H1 (cell line): ENCODE measurements at regions not wholly inside any gene's neighbourhood (a gene's known extent, or its start where the extent isn't known, plus 50 kb on each side); places are given as distances from the start of the nearest gene placed in this dataset.

Source experiments
- CTCF ChIA-PET: fragments of 300-600 bp; sonication (Branson Sonifier 250); formaldehyde crosslinking; loops from one replicate; lab custom pipeline; 2021; ENCODE audit not compliant: partially characterized antibody; lab: Charles Lee
- POLR2A ChIA-PET: fragments of 300-600 bp; sonication (Branson Sonifier 250); formaldehyde crosslinking; loops from one replicate; lab custom pipeline; 2021; ENCODE audit warnings: inconsistent platforms; ENCODE audit not compliant: partially characterized antibody; lab: Charles Lee
- DNase-seq, 2 experiments: peaks; one replicate each; pipeline versions ENCODE4 v3.0.0 to v3.0.0-alpha.2; 2010 to 2022; ENCODE audit warnings: low spot score in 2 of 2, low read depth in 1 of 2, mixed read lengths in 1 of 2
- FAIRE-seq: peaks from 2 replicates; lab custom pipeline; 2011; peaks lifted over from hg19 to GRCh38; lab: Jason Lieb, UNC
- H2AFZ ChIP-seq: 2 replicates; pipeline ENCODE4 v1.8.1; 2012; ENCODE audit warnings: low read length, inconsistent platforms
- H2AK5ac ChIP-seq: 2 replicates; pipeline ENCODE4 v1.6.1; 2013; ENCODE audit warnings: low read depth, low read length
- H2BK120ac ChIP-seq: replicated peaks from 2 replicates; pipeline ENCODE3; 2013; ENCODE audit warnings: low read depth, low read length, inconsistent platforms
- H2BK12ac ChIP-seq: 2 replicates; pipeline ENCODE4 v1.6.1; 2013; ENCODE audit warnings: low read depth, low read length
- H2BK15ac ChIP-seq: 2 replicates; pipeline ENCODE4 v1.6.1; 2013; ENCODE audit warnings: low read length
- H2BK20ac ChIP-seq: 2 replicates; pipeline ENCODE4 v1.6.1; 2013; ENCODE audit warnings: low read length
- H2BK5ac ChIP-seq: 2 replicates; pipeline ENCODE4 v1.6.1; 2013; ENCODE audit warnings: low read depth, low read length
- H3K14ac ChIP-seq: 2 replicates; pipeline ENCODE4 v1.6.1; 2013; ENCODE audit warnings: inconsistent platforms; ENCODE audit not compliant: insufficient read length
- H3K18ac ChIP-seq: 2 replicates; pipeline ENCODE4 v1.6.1; 2013; ENCODE audit warnings: low read length; ENCODE audit errors: extremely low read depth
- H3K23ac ChIP-seq: 2 replicates; pipeline ENCODE4 v1.6.1; 2013; ENCODE audit warnings: inconsistent platforms; ENCODE audit not compliant: insufficient read length
- H3K23me2 ChIP-seq: 2 replicates; pipeline ENCODE4 v1.6.1; 2013; ENCODE audit warnings: low read depth, low read length
- H3K27ac ChIP-seq: 2 replicates; pipeline ENCODE4 v1.6.1; 2011; ENCODE audit warnings: low read depth, low read length, inconsistent platforms
- H3K27me3 ChIP-seq, 4 experiments: replicated peaks in 1 of 4; 1 replicate in 1 of 4; 2 replicates in 3 of 4; pipeline versions ENCODE4 v1.6.1 to v1.8.1; 2011 to 2013; ENCODE audit warnings: low read length in 3 of 4, mild to moderate bottlenecking in 3 of 4, inconsistent platforms in 2 of 4, mixed read lengths in 2 of 4, moderate library complexity in 1 of 4; ENCODE audit not compliant: control insufficient read depth in 3 of 4, insufficient read depth in 3 of 4; ENCODE audit errors: extremely low read depth in 1 of 4
- H3K36me3 ChIP-seq, 4 experiments: 2 replicates each; pipeline versions ENCODE4 v1.6.1 to v1.8.1; 2011 to 2013; ENCODE audit warnings: mild to moderate bottlenecking in 4 of 4, low read length in 3 of 4, moderate library complexity in 2 of 4, control low read depth in 1 of 4, inconsistent platforms in 1 of 4; ENCODE audit not compliant: insufficient read depth in 4 of 4, control insufficient read depth in 2 of 4
- H3K4ac ChIP-seq: replicated peaks from 2 replicates; pipeline ENCODE3; 2013; ENCODE audit warnings: low read length, low read depth, mixed read lengths, inconsistent platforms; ENCODE audit not compliant: insufficient read length
- H3K4me1 ChIP-seq, 4 experiments: replicated peaks in 1 of 4; 1 replicate in 1 of 4; 2 replicates in 3 of 4; pipeline versions ENCODE4 v1.6.1 to v1.8.1; 2011 to 2013; ENCODE audit warnings: low read length in 3 of 4, inconsistent platforms in 2 of 4, mixed read lengths in 1 of 4; ENCODE audit not compliant: insufficient read depth in 4 of 4, control insufficient read depth in 3 of 4
- H3K4me2 ChIP-seq, 2 experiments: 2 replicates each; pipeline versions ENCODE4 v1.6.1 to v1.8.1; 2011 to 2013; ENCODE audit warnings: low read depth in 2 of 2, low read length in 2 of 2, control low read depth in 1 of 2, inconsistent platforms in 1 of 2, mild to moderate bottlenecking in 1 of 2; ENCODE audit not compliant: insufficient read depth in 1 of 2
- H3K4me3 ChIP-seq, 4 experiments: fragments of 200-600, 300-600 bp in 1 of 4; sonication (generic), shearing (Covaris generic), sonication (Bioruptor Twin) in 1 of 4; 2 replicates each; pipeline versions ENCODE4 v1.5.1 to v1.8.1; 2011 to 2016; ENCODE audit warnings: low read length in 4 of 4, low read depth in 3 of 4, control low read depth in 2 of 4, inconsistent platforms in 2 of 4, mild to moderate bottlenecking in 2 of 4, mixed read lengths in 1 of 4, moderate library complexity in 1 of 4; ENCODE audit not compliant: insufficient read depth in 2 of 4; ENCODE audit errors: extremely low read depth in 1 of 4
- H3K56ac ChIP-seq: replicated peaks from 2 replicates; pipeline ENCODE3; 2013; ENCODE audit warnings: low read depth, mild to moderate bottlenecking, mixed read lengths, low read length, inconsistent platforms; ENCODE audit not compliant: insufficient read length
- H3K79me1 ChIP-seq: 2 replicates; pipeline ENCODE4 v1.6.1; 2013; ENCODE audit warnings: low read depth, low read length, control low read depth
- H3K79me2 ChIP-seq, 2 experiments: 2 replicates each; pipeline versions ENCODE4 v1.6.1 to v1.8.1; 2012 to 2013; ENCODE audit warnings: low read length in 2 of 2, mild to moderate bottlenecking in 2 of 2, inconsistent platforms in 1 of 2; ENCODE audit not compliant: insufficient read depth in 2 of 2, control insufficient read depth in 1 of 2
- H3K9ac ChIP-seq, 4 experiments: replicated peaks in 1 of 4; 1 replicate in 1 of 4; 2 replicates in 3 of 4; pipeline versions ENCODE4 v1.6.1 to v1.8.1; 2011 to 2013; ENCODE audit warnings: low read depth in 3 of 4, low read length in 3 of 4, control low read depth in 2 of 4, mild to moderate bottlenecking in 2 of 4, moderate library complexity in 2 of 4, inconsistent platforms in 1 of 4; ENCODE audit errors: extremely low read depth in 1 of 4
- H3K9me3 ChIP-seq, 2 experiments: 2 replicates each; pipeline versions ENCODE4 v1.6.1 to v1.8.1; 2012 to 2013; ENCODE audit warnings: mild to moderate bottlenecking in 2 of 2, moderate library complexity in 2 of 2, control low read depth in 1 of 2, inconsistent platforms in 1 of 2, low read depth in 1 of 2, low read length in 1 of 2, mixed read lengths in 1 of 2; ENCODE audit not compliant: insufficient read depth in 2 of 2
- H4K20me1 ChIP-seq, 2 experiments: replicated peaks in 1 of 2; 2 replicates each; pipeline versions ENCODE3 to v1.8.1; 2011 to 2013; ENCODE audit warnings: inconsistent platforms in 2 of 2, low read length in 2 of 2, mild to moderate bottlenecking in 1 of 2; ENCODE audit not compliant: insufficient read depth in 2 of 2, control insufficient read depth in 1 of 2
- H4K5ac ChIP-seq: 2 replicates; pipeline ENCODE4 v1.6.1; 2013; ENCODE audit warnings: low read length, low read depth, mixed read lengths, inconsistent platforms; ENCODE audit not compliant: insufficient read length
- H4K8ac ChIP-seq: 2 replicates; pipeline ENCODE4 v1.8.0; 2013; ENCODE audit warnings: mild to moderate bottlenecking, moderate library complexity, low read length, inconsistent platforms; ENCODE audit not compliant: insufficient read depth; ENCODE audit errors: extremely low read depth
- H4K91ac ChIP-seq: replicated peaks from 2 replicates; pipeline ENCODE3; 2013; ENCODE audit warnings: low read length, mixed read lengths, inconsistent platforms; ENCODE audit not compliant: insufficient read length
- CREB1 ChIP-seq: IDR thresholded peaks from 2 replicates; pipeline ENCODE4 v1.6.1; 2012; ENCODE audit warnings: inconsistent platforms
- CTBP2 ChIP-seq: IDR thresholded peaks from 2 replicates; pipeline ENCODE4 v1.7.0; 2011; ENCODE audit warnings: borderline replicate concordance, mild to moderate bottlenecking, moderate library complexity, mixed read lengths, low read length; ENCODE audit not compliant: insufficient read depth, insufficient read length
- GABPA ChIP-seq: IDR thresholded peaks from 2 replicates; pipeline ENCODE4 v1.6.1; 2011; ENCODE audit warnings: mild to moderate bottlenecking, low read length, moderate library complexity, borderline replicate concordance; ENCODE audit not compliant: insufficient read depth
- KDM4A ChIP-seq: IDR thresholded peaks from one replicate; pipeline ENCODE4 v1.7.1; 2012; ENCODE audit warnings: low read depth, mild to moderate bottlenecking, moderate library complexity, low read length, inconsistent platforms; ENCODE audit not compliant: severe bottlenecking
- MAFK ChIP-seq: IDR thresholded peaks from 2 replicates; pipeline ENCODE4 v1.6.1; 2012; ENCODE audit warnings: low read depth, mild to moderate bottlenecking, improper control_type of control experiment, low read length
- NANOG ChIP-seq: IDR thresholded peaks from 2 replicates; pipeline ENCODE4 v1.6.1; 2011; ENCODE audit warnings: low read length, low read depth, mild to moderate bottlenecking, inconsistent platforms; ENCODE audit not compliant: insufficient read depth, poor library complexity, severe bottlenecking
- RFX5 ChIP-seq: IDR thresholded peaks from 2 replicates; pipeline ENCODE4 v1.6.1; 2011; ENCODE audit warnings: low read depth, low read length, improper control_type of control experiment, borderline replicate concordance
- RNF2 ChIP-seq: fragments of 200-900, 300-1000 bp; sonication (generic); IDR thresholded peaks from 2 replicates; pipeline ENCODE4 v1.7.1; 2016; ENCODE audit warnings: borderline replicate concordance, low read depth, mild to moderate bottlenecking, antibody characterized with exemption, low read length; ENCODE audit not compliant: poor library complexity, severe bottlenecking; ENCODE audit errors: missing control alignments
- SUZ12 ChIP-seq: fragments of 200-600 bp; sonication (generic); IDR thresholded peaks from 2 replicates; pipeline ENCODE4 v1.6.1; 2012; ENCODE audit warnings: mild to moderate bottlenecking, inconsistent platforms, low read length, moderate library complexity, mixed read lengths
- TAF7 ChIP-seq: optimal IDR thresholded peaks from 2 replicates; pipeline ENCODE3; 2011; ENCODE audit warnings: low read depth, mild to moderate bottlenecking, inconsistent platforms, low read length, moderate library complexity, borderline replicate concordance
- WGBS, 2 experiments: shearing (Covaris generic) in 1 of 2; methylation state at CpG; one replicate each; pipeline versions ENCODE4 v1.1.6 to v1.1.7; 2013 to 2015; ENCODE audit warnings: low lambda C conversion rate in 2 of 2, mixed read lengths in 2 of 2, inconsistent platforms in 1 of 2, low coverage in 1 of 2, missing lambda C conversion rate in 1 of 2; ENCODE audit not compliant: insufficient replicate concordance in 2 of 2, insufficient coverage in 1 of 2, insufficient read length in 1 of 2; ENCODE audit errors: extremely low coverage in 1 of 2, missing lambda C conversion rate in 1 of 2; 5-methylcytosine and 5-hydroxymethylcytosine counted together

DNA sequence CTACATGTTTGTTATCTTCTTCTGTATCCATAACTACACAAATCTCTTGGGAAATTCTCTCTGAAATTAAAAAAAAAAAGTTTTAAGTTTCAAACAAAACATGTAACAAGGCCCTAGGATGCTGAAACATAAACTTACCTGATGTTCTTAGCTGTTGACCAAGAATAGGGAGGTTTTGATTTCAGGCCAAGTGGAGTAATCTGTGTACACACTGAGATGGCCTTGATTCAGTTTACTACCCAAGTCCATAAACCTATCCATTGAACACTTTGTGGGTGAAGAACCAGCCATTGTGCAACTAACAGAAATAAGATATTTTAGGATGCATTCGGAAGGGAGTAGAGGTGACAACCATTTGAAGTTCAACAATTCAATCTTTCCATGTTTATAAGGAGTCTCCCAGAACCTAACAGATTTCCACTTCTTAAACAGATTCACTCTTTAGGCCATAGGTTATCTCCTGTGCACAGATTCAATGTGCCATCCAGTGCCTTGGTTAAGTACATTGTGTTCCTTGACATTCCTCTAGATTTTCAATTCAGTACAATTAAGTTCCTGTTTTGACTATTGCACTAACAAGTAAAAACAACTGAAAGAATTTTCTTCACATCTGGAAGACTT, 143.1 kb downstream of the CRPPA start:
- H4K5ac ChIP-seq: no peak overlapping the region
- no peak overlapping the region for H3K14ac ChIP-seq
- H2AK5ac ChIP-seq: no peak overlapping the region
- H2AFZ ChIP-seq: no peak overlapping the region
- no peak overlapping the region for H3K9ac ChIP-seq
- H3K23me2 ChIP-seq: no peaks in the 10 kb centered on the region
- no peaks in the 10 kb centered on the region for H3K36me3 ChIP-seq
- no peak for DNase-seq
- H4K91ac ChIP-seq: no peak overlapping the region
- no peaks in the 10 kb centered on the region for H3K27me3 ChIP-seq
- no peak overlapping the region for H3K27ac ChIP-seq
- no peak overlapping the region for H3K4ac ChIP-seq
- 96% methylated on average over 1 of the region's 1 CpG; no CpG with 5 or more reads in 1 of the 2 experiments for WGBS, 2 experiments
- no peak overlapping the region for H4K8ac ChIP-seq
- no peak overlapping the region for H3K56ac ChIP-seq
- no peaks in the 10 kb centered on the region for H3K79me1 ChIP-seq
- H3K9me3 ChIP-seq: no peaks in the 10 kb centered on the region
- 0 out of 7 replicates have a peak, but pooled peaks cover 0 to under 1% (median 0%) of the 10 kb centered on the region in 4 experiments for H3K4me1 ChIP-seq
- no peaks in the 10 kb centered on the region for H4K20me1 ChIP-seq
- no peak overlapping the region for H3K4me3 ChIP-seq
- H2BK12ac ChIP-seq: no peak overlapping the region
- POLR2A ChIA-PET: no interaction called here
- no peak overlapping the region for H2BK20ac ChIP-seq
- no peak overlapping the region for H2BK120ac ChIP-seq
- FAIRE-seq: no peak
- H3K23ac ChIP-seq: no peak overlapping the region
- no peak overlapping the region for H2BK15ac ChIP-seq
- no peak overlapping the region for H3K4me2 ChIP-seq
- no peak overlapping the region for H2BK5ac ChIP-seq
- no peaks in the 10 kb centered on the region for H3K79me2 ChIP-seq
- no peak overlapping the region for H3K18ac ChIP-seq
- CTCF ChIA-PET: no interaction called here
- TF ChIP-seq MAFK (no peak), SUZ12 (no peak), CTBP2 (no peak), RNF2 (no peak), RFX5 (no peak), KDM4A (no peak), GABPA (no peak), NANOG (no peak), TAF7 (no peak), CREB1 (no peak)
